Ovary (tissue), 3 donors: ENCODE measurements at regions not wholly inside any gene's neighbourhood (a gene's known extent, or its start where the extent isn't known, plus 50 kb on each side); places are given as distances from the start of the nearest gene placed in this dataset.

Experiments
- EP300 ChIP-seq: sonication (generic); formaldehyde crosslinking; IDR thresholded peaks from one replicate; pipeline ENCODE4 v1.6.1; 2017; ENCODE audit warnings: antibody characterized with exemption
- TF ChIP-seq, protein P1 (sequence below), 3 donors: fragments of 450-650 bp in 2 of 3; fragments of 200-600 bp in 1 of 3; IDR thresholded peaks; one replicate each; pipeline versions ENCODE4 v1.5.1 to v1.8.0; 2016 to 2022; ENCODE audit warnings: antibody characterized with exemption in 3 of 3, mild to moderate bottlenecking in 1 of 3
- donor health status: DM: no; HTN: no; CAD: no.

DNA sequence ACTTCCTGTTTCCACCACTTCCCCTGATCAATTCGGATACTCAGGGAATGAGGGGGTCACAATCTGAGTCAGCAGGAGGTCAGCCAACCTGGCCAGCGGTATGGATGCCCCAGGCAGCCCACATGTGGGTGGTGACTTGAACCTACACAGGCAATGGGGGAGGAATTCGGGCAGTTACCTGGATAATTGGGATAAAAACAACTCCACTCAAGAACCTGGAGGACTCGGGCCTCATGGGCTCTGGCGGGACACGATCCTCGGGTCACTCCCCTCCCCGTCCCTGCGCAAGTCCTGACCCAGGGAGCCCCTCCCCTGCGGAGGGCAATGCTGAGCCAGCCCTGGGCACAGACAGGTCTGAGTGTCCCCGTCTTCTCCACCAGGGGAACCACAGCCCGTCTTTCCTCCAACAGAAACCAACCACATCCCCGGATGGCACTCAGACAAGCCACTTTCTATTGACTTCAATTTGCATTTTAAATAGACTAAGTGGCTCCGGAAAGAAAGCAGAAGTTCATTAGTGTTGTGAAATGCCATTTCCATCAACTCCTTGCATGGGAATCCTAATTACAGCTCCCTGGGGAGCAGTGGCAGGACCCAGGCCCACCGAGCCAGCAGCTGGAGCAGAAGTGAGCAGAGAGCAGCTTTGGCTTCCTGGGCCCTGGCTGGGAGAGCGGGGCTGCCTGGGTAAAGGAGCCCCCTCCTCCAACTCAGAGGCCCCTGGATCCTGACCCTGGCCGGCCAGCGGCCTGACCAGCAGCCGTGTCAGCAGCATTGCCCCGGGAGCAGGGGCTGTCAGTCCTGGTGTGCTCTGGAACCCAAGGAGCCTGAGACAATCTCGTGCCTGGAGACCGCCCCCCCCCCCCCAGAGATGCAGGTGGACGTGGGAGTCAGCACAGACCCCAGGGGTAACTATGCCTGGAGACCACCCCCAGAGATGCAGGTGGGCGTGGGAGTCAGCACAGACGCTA is 374.1 kb downstream of the ADGRD1 start:
- TF ChIP-seq EP300: no peak
- TF ChIP-seq, protein P1, sequence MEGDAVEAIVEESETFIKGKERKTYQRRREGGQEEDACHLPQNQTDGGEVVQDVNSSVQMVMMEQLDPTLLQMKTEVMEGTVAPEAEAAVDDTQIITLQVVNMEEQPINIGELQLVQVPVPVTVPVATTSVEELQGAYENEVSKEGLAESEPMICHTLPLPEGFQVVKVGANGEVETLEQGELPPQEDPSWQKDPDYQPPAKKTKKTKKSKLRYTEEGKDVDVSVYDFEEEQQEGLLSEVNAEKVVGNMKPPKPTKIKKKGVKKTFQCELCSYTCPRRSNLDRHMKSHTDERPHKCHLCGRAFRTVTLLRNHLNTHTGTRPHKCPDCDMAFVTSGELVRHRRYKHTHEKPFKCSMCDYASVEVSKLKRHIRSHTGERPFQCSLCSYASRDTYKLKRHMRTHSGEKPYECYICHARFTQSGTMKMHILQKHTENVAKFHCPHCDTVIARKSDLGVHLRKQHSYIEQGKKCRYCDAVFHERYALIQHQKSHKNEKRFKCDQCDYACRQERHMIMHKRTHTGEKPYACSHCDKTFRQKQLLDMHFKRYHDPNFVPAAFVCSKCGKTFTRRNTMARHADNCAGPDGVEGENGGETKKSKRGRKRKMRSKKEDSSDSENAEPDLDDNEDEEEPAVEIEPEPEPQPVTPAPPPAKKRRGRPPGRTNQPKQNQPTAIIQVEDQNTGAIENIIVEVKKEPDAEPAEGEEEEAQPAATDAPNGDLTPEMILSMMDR (IDR thresholded peaks at IDR 0.05): no peak
